Neural cell (in vitro differentiated cells): ENCODE measurements at regions not wholly inside any gene's neighbourhood (a gene's known extent, or its start where the extent isn't known, plus 50 kb on each side); places are given as distances from the start of the nearest gene placed in this dataset.

Source experiments
- H2AFZ ChIP-seq: fragments of 200-600, 300-800 bp; sonication (generic), shearing (Covaris generic); 2 replicates; pipeline ENCODE4 v1.6.0; 2014; ENCODE audit warnings: low read depth, mild to moderate bottlenecking, antibody characterized with exemption, low read length, moderate library complexity
- H3F3A ChIP-seq: fragments of 200-600 bp; shearing (Covaris generic); 2 replicates; pipeline ENCODE4 v1.6.1; 2016; ENCODE audit warnings: mild to moderate bottlenecking, moderate library complexity, mixed read lengths, antibody characterized with exemption, low read length; ENCODE audit not compliant: insufficient read depth, poor library complexity, severe bottlenecking
- H3K27ac ChIP-seq: fragments of 200-600, 300-800 bp; sonication (generic), shearing (Covaris generic); 2 replicates; pipeline ENCODE4 v1.5.1; 2014; ENCODE audit warnings: mild to moderate bottlenecking, low read length, moderate library complexity
- H3K27me3 ChIP-seq: fragments of 300-800, 200-600 bp; sonication (generic), shearing (Covaris generic); 2 replicates; pipeline ENCODE4 v1.6.0; 2014; ENCODE audit warnings: mild to moderate bottlenecking, low read depth, low read length, moderate library complexity; ENCODE audit not compliant: insufficient read depth
- H3K36me3 ChIP-seq: fragments of 300-800, 200-600 bp; sonication (generic), shearing (Covaris generic); 2 replicates; pipeline ENCODE4 v1.5.1; 2014; ENCODE audit warnings: mild to moderate bottlenecking, antibody characterized with exemption, low read length, moderate library complexity; ENCODE audit not compliant: insufficient read depth
- H3K4me2 ChIP-seq: fragments of 300-800, 200-600 bp; sonication (generic), shearing (Covaris generic); 2 replicates; pipeline ENCODE4 v1.6.0; 2014; ENCODE audit warnings: mild to moderate bottlenecking, low read length
- H3K4me3 ChIP-seq: fragments of 300-800, 200-600 bp; sonication (generic), shearing (Covaris generic); 2 replicates; pipeline ENCODE4 v1.5.1; 2014; ENCODE audit warnings: mild to moderate bottlenecking, low read length, moderate library complexity
- H3K79me2 ChIP-seq: fragments of 200-600 bp; shearing (Covaris generic); replicated peaks from 2 replicates; pipeline ENCODE4 v1.6.0; 2014; ENCODE audit warnings: mild to moderate bottlenecking, low read length, moderate library complexity; ENCODE audit not compliant: insufficient read depth
- H3K9ac ChIP-seq: fragments of 300-800, 200-600 bp; sonication (generic), shearing (Covaris generic); 2 replicates; pipeline ENCODE4 v1.6.1; 2016; ENCODE audit warnings: mild to moderate bottlenecking, low read length, mixed read lengths
- H3K9me2 ChIP-seq: fragments of 200-600 bp; shearing (Covaris generic); 2 replicates; pipeline ENCODE4 v1.6.1; 2016; ENCODE audit warnings: mild to moderate bottlenecking, low read length, mixed read lengths; ENCODE audit not compliant: insufficient read depth
- H3K9me3 ChIP-seq: fragments of 200-600, 300-800 bp; sonication (generic), shearing (Covaris generic); 2 replicates; pipeline ENCODE4 v1.6.1; 2016; ENCODE audit warnings: mild to moderate bottlenecking, mixed run types, low read length, moderate library complexity, mixed read lengths
- H4K20me1 ChIP-seq: fragments of 200-600 bp; shearing (Covaris generic); 2 replicates; pipeline ENCODE4 v1.6.1; 2016; ENCODE audit warnings: mild to moderate bottlenecking, mixed run types; ENCODE audit not compliant: insufficient read depth
- CTCF ChIP-seq: fragments of 450-650 bp; IDR thresholded peaks from 2 replicates; pipeline ENCODE4 v1.5.1; 2014; ENCODE audit warnings: antibody characterized with exemption, mild to moderate bottlenecking, moderate library complexity; ENCODE audit not compliant: poor library complexity, severe bottlenecking
- EP300 ChIP-seq: fragments of 450-650 bp; conservative IDR thresholded peaks from 2 replicates; pipeline ENCODE4 v1.6.1; 2014; ENCODE audit warnings: antibody characterized with exemption, mild to moderate bottlenecking, moderate library complexity; ENCODE audit not compliant: poor library complexity, severe bottlenecking
- EZH2 ChIP-seq: fragments of 200-600, 300-800 bp; shearing (Covaris generic), sonication (generic); IDR thresholded peaks from 2 replicates; pipeline ENCODE4 v1.6.1; 2014; ENCODE audit warnings: antibody characterized with exemption, low read length, borderline replicate concordance, mild to moderate bottlenecking; ENCODE audit not compliant: insufficient read depth, poor library complexity, severe bottlenecking
- MXI1 ChIP-seq: fragments of 450-650 bp; conservative IDR thresholded peaks from 2 replicates; pipeline ENCODE4 v1.6.1; 2014; ENCODE audit warnings: antibody characterized with exemption, mild to moderate bottlenecking; ENCODE audit not compliant: poor library complexity, severe bottlenecking
- POLR2AphosphoS5 ChIP-seq: IDR thresholded peaks from 2 replicates; pipeline ENCODE4 v1.6.1; 2012
- RAD21 ChIP-seq: fragments of 450-650 bp; conservative IDR thresholded peaks from 2 replicates; pipeline ENCODE4 v1.6.1; 2014; ENCODE audit warnings: antibody characterized with exemption, mild to moderate bottlenecking, moderate library complexity
- REST ChIP-seq: IDR thresholded peaks from 2 replicates; pipeline ENCODE4 v1.6.1; 2012; ENCODE audit warnings: borderline replicate concordance
- SMC3 ChIP-seq: fragments of 450-650 bp; conservative IDR thresholded peaks from 2 replicates; pipeline ENCODE4 v1.6.1; 2014; ENCODE audit warnings: antibody characterized with exemption, mild to moderate bottlenecking, moderate library complexity; ENCODE audit not compliant: poor library complexity
- TAF1 ChIP-seq: IDR thresholded peaks from 2 replicates; pipeline ENCODE4 v1.6.1; 2012; ENCODE audit warnings: low read depth

- Histone ChIP-seq H3K27me3 (no peaks in the 10 kb centered on the region), H3K9me2 (no peaks in the 10 kb centered on the region), H3K79me2 (no peaks in the 10 kb centered on the region), H3K27ac (no peak overlapping the region), H4K20me1 (no peaks in the 10 kb centered on the region), H3K9ac (no peak overlapping the region), H2AFZ (no peak overlapping the region), H3F3A (no peaks in the 10 kb centered on the region), H3K36me3 (no peaks in the 10 kb centered on the region), H3K9me3 (no peaks in the 10 kb centered on the region), H3K4me3 (peak overlapping the region; percentile 10), H3K4me2 (peak overlapping the region; percentile 18)
- TF ChIP-seq TAF1 (no peak), CTCF (no peak), MXI1 (no peak), EP300 (no peak), EZH2 (no peak), RAD21 (no peak)
These were observed 174.5 kb upstream of the PKDCC start for GRCh38 chr2:41873102-41874031.

- H3K27ac ChIP-seq = no peak overlapping the region
- H2AFZ ChIP-seq = no peak overlapping the region
- no peaks in the 10 kb centered on the region for H3K27me3 ChIP-seq
- no peaks in the 10 kb centered on the region for H3K79me2 ChIP-seq
- no peaks in the 10 kb centered on the region for H3F3A ChIP-seq
- H3K36me3 ChIP-seq = no peaks in the 10 kb centered on the region
- H3K9me2 ChIP-seq = no peaks in the 10 kb centered on the region
- no peaks in the 10 kb centered on the region for H3K9me3 ChIP-seq
- no peaks in the 10 kb centered on the region for H4K20me1 ChIP-seq
- TF ChIP-seq TAF1 (no peak), MXI1 (no peak), POLR2AphosphoS5 (no peak), EZH2 (no peak), CTCF (no peak), REST (no peak), EP300 (no peak), SMC3 (no peak), RAD21 (no peak)
- H3K4me2 ChIP-seq = no peak overlapping the region
- H3K4me3 ChIP-seq = no peak overlapping the region
- H3K9ac ChIP-seq = no peak overlapping the region
These were observed 170.6 kb upstream of the PKDCC start for GRCh38 chr2:41877114-41877678.
